Adrenal gland (tissue), 9 donors: ENCODE measurements at regions not wholly inside any gene's neighbourhood (a gene's known extent, or its start where the extent isn't known, plus 50 kb on each side); places are given as distances from the start of the nearest gene placed in this dataset.

ENCODE experiments used
- DNase-seq, 7 donors: peaks; one replicate each; pipeline ENCODE4 v3.0.0-alpha.2; 2019 to 2020
- H3K27ac ChIP-seq, 5 donors: fragments of 200-600 bp; sonication (generic) in 4 of 5; 1 replicate in 3 of 5; 2 replicates in 2 of 5; pipeline versions ENCODE4 v1.5.1 to v1.8.0; 2016 to 2020; ENCODE audit warnings: mild to moderate bottlenecking in 1 of 5
- H3K27me3 ChIP-seq: fragments of 200-600 bp; 2 replicates; pipeline ENCODE4 v1.8.0; 2021
- H3K36me3 ChIP-seq, 2 donors: fragments of 200-600 bp; replicated peaks in 1 of 2; 1 replicate in 1 of 2; 2 replicates in 1 of 2; pipeline versions ENCODE4 v1.5.1 to v1.8.0; 2018 to 2022
- H3K4me1 ChIP-seq, 2 donors: fragments of 200-600 bp; replicated peaks in 1 of 2; 1 replicate in 1 of 2; 2 replicates in 1 of 2; pipeline versions ENCODE4 v1.5.1 to v1.8.0; 2018 to 2021
- H3K4me3 ChIP-seq, 4 donors: fragments of 200-600 bp; sonication (generic) in 3 of 4; one replicate each; pipeline ENCODE4 v1.5.1; 2016 to 2018
- H3K9me3 ChIP-seq, 3 donors: fragments of 200-600 bp; sonication (generic) in 1 of 3; replicated peaks in 1 of 3; 1 replicate in 2 of 3; 2 replicates in 1 of 3; pipeline versions ENCODE4 v1.5.1 to v1.8.0; 2016 to 2021
- CTCF ChIP-seq, 6 experiments: fragments of 450-650 bp in 4 of 6; fragments of 200-600 bp in 2 of 6; sonication (generic) in 1 of 6; IDR thresholded peaks; 1 replicate in 5 of 6; 2 replicates in 1 of 6; pipeline versions ENCODE4 v1.5.1 to v1.8.0; 2016 to 2021; ENCODE audit warnings: antibody characterized with exemption in 6 of 6, mild to moderate bottlenecking in 2 of 6, moderate library complexity in 1 of 6
- POLR2A ChIP-seq, 2 donors: fragments of 450-650 bp; IDR thresholded peaks; one replicate each; pipeline ENCODE4 v1.6.1; 2017; ENCODE audit warnings: antibody characterized with exemption in 2 of 2, mild to moderate bottlenecking in 2 of 2, moderate library complexity in 1 of 2
- WGBS, 4 donors: extraction: QIAGEN DNeasy Blood & Tissue Kit in 2 of 4; methylation state at CpG; one replicate each; pipeline versions ENCODE4 v1.1.5 to v1.1.7; 2013 to 2017; 5-methylcytosine and 5-hydroxymethylcytosine counted together
- intact Hi-C, 2 donors: fragments of 100-400 bp; cut with DNase I; formaldehyde crosslinking; loops; one replicate each; pipeline versions ENCODE4 v1.14.1 to v1.15.0; 2022 to 2023
- donor health status: healthy with polysubstance abuse.
- donor health status: Bipolar disorder and iron deficiency.
- donor health status: DM: yes; HTN: yes; CAD: no.
- donor health status: DM: no; HTN: no; CAD: no.
- donor health status: DM: no; HTN: no; CAD: no.

- DNase-seq = no peak
- H3K27ac ChIP-seq = no peak overlapping the region
- H3K4me3 ChIP-seq = no peak overlapping the region
- intact Hi-C loops = no loop called here
- no peaks in the 10 kb centered on the region for H3K4me1 ChIP-seq
- 63 to 72% (median 69%) methylated on average over 2 of the region's 2 CpGs for WGBS, 4 donors
- no peak for TF ChIP-seq POLR2A (IDR thresholded peaks at IDR 0.05)
- H3K36me3 ChIP-seq = no peaks in the 10 kb centered on the region
- H3K27me3 ChIP-seq = no peaks in the 10 kb centered on the region
- H3K9me3 ChIP-seq = no peaks in the 10 kb centered on the region
Observed at GRCh38 chr4:178105242-178105641, 663.0 kb upstream of the AGA start.

GRCh38 chr4:178136736-178137345 lies 694.6 kb upstream of the AGA start:
- 84 to 95% (median 88%) methylated on average over 13 to 19 of the region's 19 CpGs for WGBS, 4 donors
- H3K27me3 ChIP-seq = no peaks in the 10 kb centered on the region
- intact Hi-C loops = no loop called here
- H3K36me3 ChIP-seq = no peaks in the 10 kb centered on the region
- H3K27ac ChIP-seq = no peak overlapping the region
- H3K4me3 ChIP-seq = no peak overlapping the region
- peak in 1 of 7 donors; percentile 39 for DNase-seq
- no peaks in the 10 kb centered on the region for H3K9me3 ChIP-seq
- no peaks in the 10 kb centered on the region for H3K4me1 ChIP-seq
- TF ChIP-seq POLR2A (IDR thresholded peaks at IDR 0.05) = no peak

DNA sequence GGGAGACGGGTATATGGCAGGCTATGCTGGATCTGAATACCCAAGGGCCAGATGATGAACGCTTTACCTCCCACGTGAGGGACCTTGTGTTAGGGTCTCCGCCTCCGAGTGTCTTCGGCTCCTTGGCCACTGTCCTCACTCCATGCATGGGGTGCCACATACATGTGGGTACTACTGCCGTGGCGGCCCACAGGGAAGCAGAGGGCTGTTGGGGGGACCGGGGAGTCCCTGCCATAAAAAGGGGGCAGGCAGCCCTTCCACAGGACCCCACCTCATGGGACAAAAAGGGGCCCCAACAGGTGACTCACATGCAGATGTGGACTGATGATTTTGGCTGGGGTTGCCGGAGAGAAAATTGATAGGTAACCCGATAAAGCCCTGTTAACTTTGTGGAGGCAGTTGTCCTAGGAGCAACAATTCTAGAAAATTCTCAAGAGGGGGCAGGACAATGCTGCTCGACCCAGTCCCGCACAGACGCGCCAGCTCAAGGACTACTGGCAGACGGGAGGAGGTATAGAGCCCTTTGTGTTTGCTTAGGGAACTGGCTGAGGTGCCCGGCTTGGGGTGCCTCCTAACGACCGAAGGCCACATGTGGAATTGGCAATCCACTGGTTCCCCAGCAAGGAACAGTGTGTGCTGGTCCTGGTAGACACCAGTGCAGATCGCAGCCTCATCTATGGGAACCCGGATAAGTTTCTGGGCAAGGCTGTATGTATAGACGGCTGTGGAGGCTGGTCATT lies 695.7 kb upstream of the AGA start:
- peak in 1 of 7 donors; percentile 35 for DNase-seq
- TF ChIP-seq POLR2A (IDR thresholded peaks at IDR 0.05) (no peak), CTCF (IDR thresholded peaks at IDR 0.05) (no peak)
- 84 to 92% (median 90%) methylated on average over 22 of the region's 22 CpGs for WGBS, 4 donors

DNA sequence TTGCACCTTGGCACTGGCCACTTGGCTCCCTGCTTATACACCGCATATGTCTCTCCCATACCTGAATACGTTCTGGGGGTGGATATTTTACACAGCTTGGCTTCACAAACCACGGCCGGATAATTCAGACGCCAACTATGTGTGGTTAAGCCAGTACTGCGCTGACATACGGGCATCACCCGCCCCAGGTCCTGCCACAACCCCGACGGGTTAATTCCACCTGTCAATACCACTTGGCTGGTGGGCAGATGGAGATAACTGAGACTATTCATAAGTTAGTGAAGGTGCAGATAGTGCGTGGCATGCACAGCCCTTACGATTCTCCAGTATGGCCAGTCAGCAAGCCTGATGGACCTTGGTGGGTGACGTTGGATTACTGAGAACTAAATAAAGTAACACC lies 696.3 kb upstream of the AGA start:
- Histone ChIP-seq H3K36me3 (no peaks in the 10 kb centered on the region), H3K27ac (no peak overlapping the region), H3K4me1 (no peaks in the 10 kb centered on the region), H3K4me3 (no peak overlapping the region), H3K9me3 (no peaks in the 10 kb centered on the region), H3K27me3 (no peaks in the 10 kb centered on the region)
- no peak for TF ChIP-seq CTCF (IDR thresholded peaks at IDR 0.05)
- TF ChIP-seq POLR2A (IDR thresholded peaks at IDR 0.05) = no peak
- intact Hi-C loops = no loop called here
- peak in 1 of 7 donors; percentile 35 for DNase-seq
- WGBS, 4 donors = 77 to 95% (median 89%) methylated on average over 13 of the region's 13 CpGs

More for the DNA sequence above, 695.7 kb upstream of the AGA start:
- H3K36me3 ChIP-seq = no peaks in the 10 kb centered on the region
- no peak overlapping the region for H3K27ac ChIP-seq
- H3K9me3 ChIP-seq = no peaks in the 10 kb centered on the region
- H3K27me3 ChIP-seq = no peaks in the 10 kb centered on the region
- no peaks in the 10 kb centered on the region for H3K4me1 ChIP-seq
- intact Hi-C loops = no loop called here
- no peak overlapping the region for H3K4me3 ChIP-seq

- 90 to 98% (median 94%) methylated on average over 7 to 11 of the region's 11 CpGs for WGBS, 4 donors
- Histone ChIP-seq H3K4me3 (no peak overlapping the region), H3K9me3 (no peaks in the 10 kb centered on the region), H3K27me3 (no peaks in the 10 kb centered on the region), H3K4me1 (no peaks in the 10 kb centered on the region), H3K36me3 (no peaks in the 10 kb centered on the region), H3K27ac (no peak overlapping the region)
- TF ChIP-seq POLR2A (IDR thresholded peaks at IDR 0.05) = no peak
- TF ChIP-seq CTCF (IDR thresholded peaks at IDR 0.05) = no peak
- intact Hi-C loops = no loop called here
- DNase-seq = no peak
Observed at GRCh38 chr4:178140326-178140915, 698.2 kb upstream of the AGA start.
